Brain microvascular endothelial cell (primary cell): ENCODE measurements at regions not wholly inside any gene's neighbourhood (a gene's known extent, or its start where the extent isn't known, plus 50 kb on each side); places are given as distances from the start of the nearest gene placed in this dataset.

Experiments
- DNase-seq: peaks from one replicate; pipeline ENCODE4 v3.0.0-alpha.2; 2020
- H3K27ac ChIP-seq: fragments of 250-450 bp; sonication (Bioruptor Pico); 2 replicates; pipeline ENCODE4 v1.5.1; 2020; ENCODE audit warnings: mild to moderate bottlenecking, moderate library complexity
- H3K27me3 ChIP-seq: fragments of 250-450 bp; sonication (Bioruptor Pico); replicated peaks from 2 replicates; pipeline ENCODE4 v1.5.1; 2020; ENCODE audit warnings: mild to moderate bottlenecking
- H3K36me3 ChIP-seq: fragments of 250-450 bp; sonication (Bioruptor Pico); replicated peaks from 2 replicates; pipeline ENCODE4 v1.5.1; 2020; ENCODE audit warnings: mild to moderate bottlenecking
- H3K4me3 ChIP-seq: 2 replicates; pipeline ENCODE4 v1.5.1; 2011; ENCODE audit warnings: low read depth, mild to moderate bottlenecking, control low read depth, low read length, moderate library complexity
- CTCF ChIP-seq: IDR thresholded peaks from 2 replicates; pipeline ENCODE4 v1.5.1; 2011; ENCODE audit warnings: low read depth, mild to moderate bottlenecking, moderate library complexity, low read length, control low read depth, inconsistent platforms; ENCODE audit errors: missing control alignments
- in situ Hi-C: cut with HindIII; loops from 2 replicates; pipeline ENCODE4 v1.10.0; 2017; ENCODE audit warnings: low sequenced_read_pairs, low pct_ligation_motif_present

DNA sequence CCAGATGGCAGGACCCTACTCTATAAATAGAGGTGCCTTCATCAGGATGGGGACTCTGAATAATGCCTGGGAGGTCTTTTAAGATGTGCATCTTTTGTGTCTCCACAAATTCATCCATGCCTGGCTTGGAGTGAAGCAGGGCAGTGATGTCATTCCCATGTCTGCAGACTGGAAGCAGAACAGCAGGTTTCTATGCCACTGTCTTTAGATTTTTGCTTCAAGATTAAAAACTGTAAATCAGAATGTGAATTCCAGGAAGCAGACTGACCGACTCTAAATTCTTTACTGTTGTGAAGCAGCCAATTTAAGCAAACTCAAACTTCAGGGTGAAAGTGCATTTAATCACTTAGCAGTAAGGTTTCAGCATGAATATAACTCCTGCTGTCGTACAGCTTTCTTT is 159.3 kb downstream of the SCG2 start:
- in situ Hi-C loops, result no loop called here
- Histone ChIP-seq H3K27me3 (no peaks in the 10 kb centered on the region), H3K27ac (no peak overlapping the region), H3K4me3 (no peak overlapping the region), H3K36me3 (no peaks in the 10 kb centered on the region)
- no peak for TF ChIP-seq CTCF
- no peak for DNase-seq

- H3K36me3 ChIP-seq, result no peaks in the 10 kb centered on the region
- no peak for DNase-seq
- H3K27ac ChIP-seq, result no peak overlapping the region
- TF ChIP-seq CTCF, result no peak
- no peak overlapping the region for H3K4me3 ChIP-seq
- in situ Hi-C loops, result loop anchor here (25.0 kb wide), 1 partner anchor 162 kb away; the partner anchor contains the start of gene SCG2
- no peaks in the 10 kb centered on the region for H3K27me3 ChIP-seq
Measured at GRCh38 chr2:223450246-223450645, 151.9 kb downstream of the SCG2 start.

DNA sequence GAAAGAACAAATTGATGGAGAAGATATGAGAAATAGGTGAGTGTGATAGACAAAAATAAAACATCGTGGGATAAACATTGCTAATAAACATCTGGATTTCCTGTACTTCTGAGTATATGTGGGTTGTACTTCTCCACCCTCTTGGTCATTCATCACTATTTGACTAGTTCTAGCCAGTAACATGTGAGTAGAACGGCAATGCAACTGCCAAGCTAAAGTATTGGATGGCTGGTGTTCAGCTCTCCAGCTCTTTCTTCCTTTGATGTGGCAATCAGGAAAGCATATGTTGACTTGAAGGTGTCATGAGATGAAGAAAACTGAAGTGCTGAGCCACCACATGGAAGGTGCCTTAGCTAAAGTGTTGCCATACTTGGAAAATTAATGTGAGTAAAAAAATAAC is 144.9 kb downstream of the SCG2 start:
- Histone ChIP-seq H3K36me3 (no peaks in the 10 kb centered on the region), H3K27me3 (no peaks in the 10 kb centered on the region), H3K4me3 (no peak overlapping the region), H3K27ac (no peak overlapping the region)
- no peak for TF ChIP-seq CTCF
- in situ Hi-C loops, result loop anchor here (25.0 kb wide), 1 partner anchor 155 kb away; the partner anchor contains the start of gene SCG2
- DNase-seq, result no peak

DNA sequence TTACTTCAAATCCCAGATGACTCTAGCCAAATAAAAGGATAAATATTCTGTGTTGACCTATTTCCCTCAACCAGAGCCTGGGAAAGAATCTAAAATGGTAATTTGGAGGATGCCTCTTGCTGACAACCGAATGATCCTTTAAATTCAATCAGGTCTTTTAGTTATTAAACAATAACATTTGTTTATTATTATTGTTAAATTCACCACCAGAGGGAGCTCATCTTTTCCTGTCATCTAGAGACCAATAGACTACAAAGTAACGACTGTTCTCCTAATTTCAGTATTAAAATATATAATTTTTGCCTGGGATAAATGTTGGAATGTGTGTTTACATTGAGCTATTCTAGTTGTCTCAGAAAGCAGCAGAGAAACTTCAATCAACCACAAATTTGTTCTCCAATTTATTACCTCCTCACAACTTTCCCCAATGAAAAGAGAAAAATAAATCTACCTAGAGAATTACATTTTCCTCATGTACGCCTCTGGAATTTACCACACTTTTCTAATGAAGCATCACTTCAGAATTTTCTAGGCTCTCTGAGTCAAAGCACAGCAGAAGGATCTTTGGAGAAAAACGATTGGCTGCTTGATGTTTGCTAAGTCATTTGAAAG is 142.7 kb downstream of the SCG2 start:
- Histone ChIP-seq H3K4me3 (no peak overlapping the region), H3K36me3 (no peaks in the 10 kb centered on the region), H3K27ac (peak overlapping the region; percentile 45), H3K27me3 (no peaks in the 10 kb centered on the region)
- TF ChIP-seq CTCF, result peak; percentile 21
- in situ Hi-C loops, result loop anchor here (25.0 kb wide), 1 partner anchor 153 kb away; the partner anchor contains the start of gene SCG2
- no peak for DNase-seq

DNA sequence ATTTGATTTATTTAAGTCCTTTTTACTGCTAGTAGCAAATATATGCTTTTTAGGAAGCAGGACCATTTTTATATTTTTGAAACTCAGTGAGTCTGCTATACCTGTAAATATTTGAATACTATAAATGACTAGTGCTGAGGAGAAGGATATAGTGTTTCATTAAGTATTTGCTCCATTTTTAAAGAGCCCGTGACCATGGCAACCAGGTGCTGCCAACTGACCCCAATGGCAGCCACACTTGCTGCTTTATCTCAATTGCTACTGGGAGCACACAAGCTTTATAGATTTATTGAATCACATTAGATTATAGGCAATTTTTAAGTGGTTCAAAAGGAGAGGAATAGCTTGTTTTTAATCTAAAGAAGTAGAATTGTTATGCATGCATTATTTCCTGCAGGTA is 142.0 kb downstream of the SCG2 start:
- Histone ChIP-seq H3K27me3 (no peaks in the 10 kb centered on the region), H3K36me3 (no peaks in the 10 kb centered on the region), H3K4me3 (no peak overlapping the region), H3K27ac (peak overlapping the region; percentile 78)
- in situ Hi-C loops, result loop anchor here (25.0 kb wide), 1 partner anchor 152 kb away; the partner anchor contains the start of gene SCG2
- TF ChIP-seq CTCF, result no peak
- no peak for DNase-seq

- in situ Hi-C loops, result loop anchor here (25.0 kb wide), 1 partner anchor 152 kb away; the partner anchor contains the start of gene SCG2
- DNase-seq, result peak; percentile 73
Measured at GRCh38 chr2:223460774-223461211, 141.4 kb downstream of the SCG2 start.

More at GRCh38 chr2:223460774-223461211, 141.4 kb downstream of the SCG2 start:
- no peak for TF ChIP-seq CTCF
- Histone ChIP-seq H3K27ac (peak overlapping the region; percentile 78), H3K36me3 (no peaks in the 10 kb centered on the region), H3K4me3 (no peak overlapping the region), H3K27me3 (no peaks in the 10 kb centered on the region)
